Heart right ventricle (tissue), 16 donors: ENCODE measurements at regions not wholly inside any gene's neighbourhood (a gene's known extent, or its start where the extent isn't known, plus 50 kb on each side); places are given as distances from the start of the nearest gene placed in this dataset.
A peak's percentile ranks its signal among the peaks of the same experiment; 100 is the strongest.

ENCODE experiments used
- ATAC-seq, 8 donors: fragments of 200-7000 bp; cut with Tn5 transposase; one replicate each; pipeline ENCODE4 v1.9.1; 2020; ENCODE audit warnings: mild to moderate bottlenecking in 8 of 8, moderate library complexity in 8 of 8, moderate number of reproducible peaks in 1 of 8
- DNase-seq, 2 donors: peaks; one replicate each; pipeline ENCODE4 v3.0.0-alpha.2; 2020
- H3K27ac ChIP-seq, 10 donors: fragments of 200-600 bp; sonication (generic) in 2 of 10; one replicate each; pipeline versions ENCODE4 v1.5.0 to v1.8.0; 2020 to 2022; ENCODE audit warnings: mild to moderate bottlenecking in 3 of 10
- H3K27me3 ChIP-seq, 7 donors: fragments of 200-600 bp; one replicate each; pipeline ENCODE4 v1.8.0; 2021 to 2022; ENCODE audit warnings: mild to moderate bottlenecking in 2 of 7
- H3K36me3 ChIP-seq, 9 donors: fragments of 200-600 bp; sonication (generic) in 1 of 9; one replicate each; pipeline versions ENCODE4 v1.5.0 to v1.8.0; 2020 to 2022; ENCODE audit warnings: mild to moderate bottlenecking in 2 of 9
- H3K4me1 ChIP-seq, 9 donors: fragments of 200-600 bp; sonication (generic) in 1 of 9; one replicate each; pipeline versions ENCODE4 v1.5.0 to v1.8.0; 2020 to 2022; ENCODE audit warnings: mild to moderate bottlenecking in 4 of 9
- H3K4me3 ChIP-seq, 10 donors: fragments of 200-600 bp; sonication (generic) in 2 of 10; one replicate each; pipeline versions ENCODE4 v1.5.0 to v1.8.0; 2020 to 2022; ENCODE audit warnings: mild to moderate bottlenecking in 7 of 10, moderate library complexity in 2 of 10
- H3K9me3 ChIP-seq, 11 donors: fragments of 200-600 bp in 10 of 11; sonication (generic) in 2 of 11; one replicate each; pipeline versions ENCODE4 v1.5.0 to v1.8.0; 2013 to 2022; ENCODE audit warnings: mild to moderate bottlenecking in 2 of 11, control low read depth in 1 of 11, moderate library complexity in 1 of 11
- CTCF ChIP-seq, 9 donors: fragments of 200-600 bp; sonication (generic) in 2 of 9; IDR thresholded peaks; one replicate each; pipeline versions ENCODE4 v1.5.0 to v1.8.0; 2021 to 2022; ENCODE audit warnings: antibody characterized with exemption in 9 of 9, mild to moderate bottlenecking in 5 of 9, moderate library complexity in 1 of 9
- WGBS, 2 donors: extraction: QIAGEN DNeasy Blood & Tissue Kit; methylation state at CpG; one replicate each; pipeline ENCODE4 v1.1.7; 2013; ENCODE audit warnings: inconsistent platforms in 1 of 2; 5-methylcytosine and 5-hydroxymethylcytosine counted together
- intact Hi-C, 10 donors: fragments of 100-400 bp; cut with DNase I; formaldehyde crosslinking; loops; one replicate each; pipeline versions ENCODE4 v1.11.1 to v1.14.2; 2022
- donor health status: Arrhythmogenic right ventricular cardiomyopathy.
- donor health status: ischemic (EF 13 %, LVEDD 7.1; RV severe dilation, severe dysfunction).
- donor health status: healthy with polysubstance abuse.
- donor health status: DM: no; HTN: yes; CAD: no.
- donor health status: DM: no; HTN: no; CAD: no.
- donor health status: ischemic (EF 25% LVEDD 6.9; RV normal size, moderate dysfunction).
- donor health status: ischemic (EF 25% LVEDD 5.7; RV mildly dilated, moderate dysfunction).
- donor health status: healthy.
- donor health status: DM: yes; HTN: yes; CAD: no.
- donor health status: Ischemic cardiomyopathy.
- donor health status: ischemic (EF 35%, LVEDD 5.7; RV mildly dilated, moderate dysfunction).
- donor health status: nonischemic (EF 11% LVEDD 7.7; RV severe dilation, severe dysfunction).
- donor health status: DM: yes; HTN: yes; CAD: no.
- donor health status: PGD.
- donor health status: ischemic (EF 29% LVEDD 5.4; RV normal size, mild dysfunction).
- donor health status: nonischemic (EF 23%, LVEDD 6.1; RV moderate dilation, normal function).

- no peak for TF ChIP-seq CTCF (IDR thresholded peaks at IDR 0.05)
- DNase-seq (no peak), ATAC-seq (no peak)
- no peaks in the 10 kb centered on the region for H3K9me3 ChIP-seq
- H3K27me3 ChIP-seq = peaks cover 0 to 10% (median 0%) of the 10 kb centered on the region in 7 donors
- no peaks in the 10 kb centered on the region for H3K36me3 ChIP-seq
- intact Hi-C loops = no loop called here
- H3K4me3 ChIP-seq = no peak overlapping the region
- H3K27ac ChIP-seq = no peak overlapping the region
- no peaks in the 10 kb centered on the region for H3K4me1 ChIP-seq
- 40 to 44% methylated on average over 3 of the region's 3 CpGs for WGBS, 2 donors
These were observed 143.3 kb downstream of the GPAT3 start for GRCh38 chr4:83679254-83679653.

GRCh38 chr4:83677656-83678055 lies 141.7 kb downstream of the GPAT3 start:
- 78 to 82% methylated on average over 3 of the region's 3 CpGs for WGBS, 2 donors
- peaks cover 0 to 10% (median under 1%) of the 10 kb centered on the region in 7 donors for H3K27me3 ChIP-seq
- intact Hi-C loops = no loop called here
- H3K4me1 ChIP-seq = no peaks in the 10 kb centered on the region
- no peaks in the 10 kb centered on the region for H3K36me3 ChIP-seq
- no peak for DNase-seq
- no peak overlapping the region for H3K4me3 ChIP-seq
- ATAC-seq = no peak
- TF ChIP-seq CTCF (IDR thresholded peaks at IDR 0.05) = no peak
- H3K27ac ChIP-seq = peak overlapping the region in 1 of 10 donors; percentile 6
- H3K9me3 ChIP-seq = no peaks in the 10 kb centered on the region

- Histone ChIP-seq H3K4me1 (no peaks in the 10 kb centered on the region), H3K4me3 (no peak overlapping the region), H3K27me3 (peaks cover 0 to 3% (median 0%) of the 10 kb centered on the region in 7 donors), H3K36me3 (no peaks in the 10 kb centered on the region), H3K9me3 (no peaks in the 10 kb centered on the region), H3K27ac (no peak overlapping the region)
- intact Hi-C loops = no loop called here
- ATAC-seq (no peak), DNase-seq (no peak)
- WGBS, 2 donors = 66 to 69% methylated on average over 5 of the region's 5 CpGs
- no peak for TF ChIP-seq CTCF (IDR thresholded peaks at IDR 0.05)
These were observed 128.8 kb downstream of the GPAT3 start for GRCh38 chr4:83664741-83665140.

GRCh38 chr4:83664071-83664470 lies 128.2 kb downstream of the GPAT3 start:
- intact Hi-C loops = no loop called here
- WGBS, 2 donors = 80 to 86% methylated on average over 10 of the region's 10 CpGs
- Histone ChIP-seq H3K4me1 (no peaks in the 10 kb centered on the region), H3K36me3 (no peaks in the 10 kb centered on the region), H3K27ac (no peak overlapping the region), H3K27me3 (peaks cover 0 to 3% (median 0%) of the 10 kb centered on the region in 7 donors), H3K4me3 (no peak overlapping the region), H3K9me3 (no peaks in the 10 kb centered on the region)
- ATAC-seq = no peak
- TF ChIP-seq CTCF (IDR thresholded peaks at IDR 0.05) = no peak
- DNase-seq = no peak
